ENCODE measurements at regions not wholly inside any gene's neighbourhood (a gene's known extent, or its start where the extent isn't known, plus 50 kb on each side); places are given as distances from the start of the nearest gene placed in this dataset.
"Not testable (repeated sequence)": the region's sequence is repeated elsewhere in the genome, so short reads cannot be mapped to it uniquely, and the experiment has no call there.

DNA sequence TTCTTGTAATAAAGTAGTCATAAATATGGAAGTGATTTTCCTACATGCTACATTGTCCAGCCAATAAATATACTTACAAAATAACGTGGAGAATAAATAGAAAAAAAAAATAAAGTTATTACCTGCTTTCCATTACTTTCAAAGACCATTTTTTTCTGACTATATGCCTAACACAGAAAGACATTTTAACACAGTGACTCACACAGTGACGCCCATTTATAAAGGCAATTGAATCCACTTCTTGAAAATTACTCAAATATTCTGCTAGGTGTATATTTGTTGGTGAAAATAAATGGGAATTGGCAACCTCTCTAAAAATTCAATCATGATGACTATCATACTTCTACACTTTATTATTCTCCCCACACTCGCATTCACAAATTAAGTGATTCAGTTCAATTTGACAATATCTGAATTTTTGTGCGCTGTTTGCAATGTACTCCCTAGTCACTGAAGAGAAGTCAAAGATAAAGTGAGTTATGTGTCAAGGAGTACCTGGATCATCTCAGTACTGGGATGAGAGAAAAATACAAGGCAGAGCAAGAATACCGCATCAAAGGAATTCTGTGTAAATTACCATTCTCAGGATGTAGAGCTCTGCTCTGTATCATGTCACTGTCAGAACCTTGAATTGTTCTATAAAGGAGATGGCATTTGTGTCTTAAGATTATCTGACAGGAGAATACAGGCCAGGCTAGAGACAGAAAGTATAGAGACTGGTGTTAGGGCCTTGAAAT, 642.7 kb downstream of the IPMK start:
- in situ Hi-C loops (cut with HindIII; ENCODE audit: low sequenced_read_pairs) = no loop called here

DNA sequence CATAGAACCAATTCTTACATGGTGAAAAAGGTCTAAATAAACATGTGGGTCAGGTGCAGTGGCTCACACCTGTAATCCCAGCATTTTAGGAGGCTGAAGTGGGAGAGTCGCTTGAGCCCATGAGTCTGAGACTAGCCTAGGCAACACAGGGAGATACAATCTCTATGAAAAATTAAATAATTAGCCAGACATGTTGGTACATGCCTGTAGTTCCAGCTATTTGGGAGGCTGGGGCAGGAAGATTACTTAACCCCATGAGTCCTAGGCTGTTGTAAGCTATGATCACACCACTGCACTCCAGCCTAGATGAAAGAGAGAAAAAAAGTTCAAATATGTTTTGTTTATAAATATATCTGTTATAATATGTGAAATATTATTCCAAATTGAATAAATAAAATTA, 643.6 kb downstream of the IPMK start:
- in situ Hi-C loops (cut with HindIII; ENCODE audit: low sequenced_read_pairs) = no loop called here

DNA sequence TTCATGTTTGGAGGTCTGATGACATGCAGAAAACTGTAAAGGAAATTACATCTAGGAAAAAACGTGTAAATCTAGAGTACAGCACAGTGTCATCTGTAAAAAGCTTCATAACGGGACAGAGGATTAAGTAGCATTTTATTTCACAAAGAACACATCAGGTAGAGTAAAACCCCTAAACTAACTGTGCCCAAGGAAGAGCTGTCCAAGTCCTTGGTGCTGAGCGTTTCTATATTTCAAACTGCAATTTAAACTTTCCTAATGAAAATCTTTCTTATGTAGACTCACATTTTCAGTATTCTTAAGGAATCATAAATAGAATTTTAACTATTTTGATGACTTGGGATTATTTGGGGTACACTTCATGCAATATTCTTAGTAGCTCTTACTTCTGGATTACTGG, 646.2 kb downstream of the IPMK start:
- in situ Hi-C loops (cut with HindIII; ENCODE audit: low sequenced_read_pairs) = no loop called here

DNA sequence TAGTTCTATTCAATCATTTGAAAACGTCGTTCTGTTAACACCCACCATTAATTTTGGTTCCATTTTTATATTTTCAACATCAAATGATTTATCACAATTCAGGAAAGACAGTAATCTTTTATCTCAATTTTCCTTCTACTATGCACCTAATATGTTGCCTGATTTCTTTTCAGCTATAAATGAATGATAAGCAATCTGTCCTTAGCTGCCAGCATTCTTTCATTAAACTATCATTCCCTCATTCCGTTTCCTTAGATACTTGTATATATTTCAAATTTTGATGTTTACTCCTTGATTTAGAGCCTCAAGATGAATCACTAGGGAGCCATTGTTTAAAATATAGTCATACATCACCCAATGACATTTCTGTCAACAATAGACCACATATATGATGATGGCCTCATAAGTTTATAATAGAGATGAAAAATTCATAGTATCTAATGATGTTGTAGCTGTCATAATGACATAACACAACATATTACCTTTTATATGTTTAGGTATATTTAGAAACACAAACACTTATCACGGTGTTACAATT, 661.7 kb downstream of the IPMK start:
- in situ Hi-C loops (cut with HindIII; ENCODE audit: low sequenced_read_pairs) = no loop called here

DNA sequence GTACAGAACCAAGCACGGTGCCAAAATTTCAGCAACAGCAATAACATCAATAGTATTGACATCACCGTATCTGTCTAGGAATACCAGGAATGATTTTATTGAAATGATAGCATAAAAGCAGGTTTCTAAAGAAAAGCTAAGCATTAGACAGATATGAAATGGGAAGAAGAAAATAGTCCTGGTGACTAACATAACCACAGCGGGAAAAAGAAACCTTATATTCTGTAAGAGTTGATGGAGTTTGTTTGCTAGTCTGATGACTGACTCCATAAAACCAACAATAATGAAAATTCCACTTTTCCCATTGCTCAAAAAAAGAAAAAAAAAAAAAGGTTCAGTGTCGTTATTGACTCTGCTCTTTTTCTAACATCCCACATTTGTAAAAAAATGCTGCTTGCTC, 668.3 kb downstream of the IPMK start:
- in situ Hi-C loops (cut with HindIII; ENCODE audit: low sequenced_read_pairs) = no loop called here

DNA sequence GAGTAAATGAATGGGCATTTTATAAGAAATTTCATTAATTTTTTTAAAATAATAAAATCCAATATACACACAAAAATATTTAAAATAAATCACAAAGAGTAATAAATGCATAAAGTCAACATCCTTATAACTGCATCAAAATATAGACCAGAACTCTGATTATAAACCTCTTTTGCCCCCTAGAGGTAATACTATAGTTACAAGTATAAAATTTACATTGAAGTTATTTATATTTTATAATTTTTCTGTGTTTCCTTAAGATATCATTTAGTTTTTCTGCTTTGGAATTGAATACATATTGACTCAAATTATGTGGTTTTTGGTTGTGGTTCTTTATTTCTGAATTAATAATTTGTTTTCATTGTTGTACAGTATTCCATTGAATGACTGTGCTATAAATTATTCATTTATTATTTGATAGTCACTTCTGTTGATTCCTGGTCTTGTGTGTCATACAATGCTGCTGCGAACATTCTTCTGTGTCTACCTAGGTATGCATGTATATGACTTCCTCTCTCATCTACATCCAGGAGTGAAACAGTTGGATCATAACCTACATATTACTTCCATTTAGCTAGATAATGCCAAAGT, 673.6 kb downstream of the IPMK start:
- in situ Hi-C loops (cut with HindIII; ENCODE audit: low sequenced_read_pairs) = no loop called here

DNA sequence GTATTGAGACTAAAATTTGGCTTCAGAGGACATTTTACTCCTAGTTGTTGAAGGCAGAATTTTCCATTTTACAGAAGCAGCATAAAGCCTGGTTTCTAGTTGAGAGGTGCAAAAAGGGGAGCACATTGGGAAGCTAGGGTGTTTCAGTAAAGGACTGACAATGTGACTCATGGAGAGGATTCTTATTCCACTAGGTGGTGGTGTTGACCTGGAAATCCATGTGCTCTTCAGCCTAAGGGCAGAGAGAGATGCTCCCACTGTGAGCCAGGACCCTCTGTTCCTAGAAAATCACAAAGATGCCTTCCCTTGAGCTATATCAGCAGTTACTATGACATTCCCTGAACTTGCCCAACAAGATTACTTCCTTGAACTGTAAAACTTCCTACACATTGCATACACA, 687.8 kb downstream of the IPMK start:
- in situ Hi-C loops (cut with HindIII; ENCODE audit: low sequenced_read_pairs) = no loop called here

DNA sequence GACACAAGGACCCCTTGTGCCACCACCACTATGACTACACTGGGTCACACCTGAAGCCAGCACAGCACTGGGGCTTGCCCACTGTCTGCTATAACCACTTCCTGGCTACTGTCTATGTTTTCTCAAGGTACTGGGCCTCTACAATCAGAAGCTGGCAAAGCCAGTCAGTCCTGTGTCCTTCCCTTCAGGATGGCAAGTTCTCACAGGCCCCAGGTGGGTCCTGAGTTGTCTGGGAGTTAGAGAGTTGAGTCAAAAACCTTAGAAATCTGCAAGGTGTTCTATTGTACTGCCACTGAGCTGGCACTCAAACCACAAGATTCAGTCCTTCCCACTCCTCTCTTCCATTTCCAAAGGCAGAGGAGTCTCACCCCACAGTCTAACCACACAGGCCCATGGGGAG, 705.5 kb downstream of the IPMK start:
- in situ Hi-C loops (cut with HindIII; ENCODE audit: low sequenced_read_pairs) = no loop called here

DNA sequence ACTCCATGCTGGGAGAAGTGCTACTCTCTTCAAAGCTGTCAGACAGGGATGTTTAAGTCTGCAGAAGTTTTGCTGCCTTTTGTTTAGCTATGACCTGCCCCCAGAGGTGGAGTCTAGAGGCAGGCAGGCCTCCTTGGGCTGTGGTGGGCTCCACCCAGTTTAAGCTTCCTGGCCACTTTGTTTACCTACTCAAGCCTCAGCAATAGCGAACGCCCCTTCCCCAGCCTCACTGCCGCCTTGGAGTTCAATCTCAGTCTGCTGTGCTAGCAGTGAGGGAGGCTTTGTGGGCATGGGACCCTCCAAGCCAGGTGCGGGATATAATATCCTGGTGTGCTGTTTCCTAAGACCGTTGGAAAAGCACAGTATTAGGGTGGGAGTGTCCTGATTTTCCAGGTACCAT, 715.9 kb downstream of the IPMK start:
- in situ Hi-C loops (cut with HindIII; ENCODE audit: low sequenced_read_pairs) = not testable (repeated sequence)

DNA sequence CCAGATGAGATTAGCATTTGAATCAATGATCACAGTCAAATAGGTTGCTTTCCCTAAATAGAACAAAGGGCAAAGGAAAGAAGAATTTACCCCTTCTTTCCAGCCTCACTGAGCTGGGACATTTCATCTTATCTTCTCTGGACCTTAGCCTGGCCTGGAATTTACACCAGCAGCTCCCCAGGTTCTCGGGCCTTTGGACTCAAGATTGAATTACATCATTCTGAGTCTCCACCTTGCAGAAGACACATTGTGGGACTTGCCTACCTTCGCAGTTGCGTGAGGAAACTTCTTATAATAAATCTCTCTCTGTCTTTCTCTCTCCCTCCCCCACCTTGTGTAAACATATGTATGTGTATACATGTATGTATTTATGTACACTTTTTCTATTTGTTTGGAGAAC, 732.4 kb downstream of the IPMK start:
- in situ Hi-C loops (cut with HindIII; ENCODE audit: low sequenced_read_pairs) = no loop called here

DNA sequence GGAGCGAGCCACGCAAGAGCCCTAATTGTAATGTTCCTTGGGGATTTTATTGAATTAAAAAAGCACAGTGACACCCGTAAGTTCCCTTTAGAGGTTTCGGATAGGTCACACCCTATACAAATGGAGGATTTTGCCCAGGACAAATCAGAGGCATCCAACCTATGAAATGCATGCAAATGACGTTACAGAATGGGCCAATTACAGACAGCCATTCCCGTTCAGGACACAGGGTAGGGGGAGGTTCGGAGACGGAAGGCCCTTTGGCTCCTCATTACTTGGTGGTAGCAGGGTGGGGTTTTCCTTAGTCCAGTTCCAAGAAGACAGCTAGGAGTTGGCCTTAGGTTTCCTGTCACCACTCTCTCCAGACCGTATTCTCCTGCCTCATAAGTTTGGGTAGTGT, 754.1 kb downstream of the IPMK start:
- in situ Hi-C loops (cut with HindIII; ENCODE audit: low sequenced_read_pairs) = no loop called here

DNA sequence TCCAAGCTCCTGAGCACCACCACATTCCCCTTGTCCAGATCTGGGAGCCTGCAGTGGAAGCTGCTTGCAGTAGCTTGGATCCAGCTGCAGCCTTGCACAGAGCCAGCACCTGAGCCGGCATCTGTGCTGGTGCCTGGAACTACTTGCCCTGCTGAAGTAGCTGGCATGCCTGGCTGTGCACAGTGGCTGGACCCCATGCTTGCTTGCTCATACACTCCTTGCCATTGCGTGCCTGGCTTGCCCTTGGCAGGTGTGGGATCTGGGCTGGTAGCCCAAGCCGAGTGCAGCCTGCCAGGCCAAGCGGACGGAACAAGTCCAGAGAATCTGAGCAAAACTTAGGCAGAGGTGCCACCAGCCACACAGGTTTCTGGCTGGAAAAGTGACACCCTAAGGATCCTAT, 759.9 kb downstream of the IPMK start:
- in situ Hi-C loops (cut with HindIII; ENCODE audit: low sequenced_read_pairs) = no loop called here

DNA sequence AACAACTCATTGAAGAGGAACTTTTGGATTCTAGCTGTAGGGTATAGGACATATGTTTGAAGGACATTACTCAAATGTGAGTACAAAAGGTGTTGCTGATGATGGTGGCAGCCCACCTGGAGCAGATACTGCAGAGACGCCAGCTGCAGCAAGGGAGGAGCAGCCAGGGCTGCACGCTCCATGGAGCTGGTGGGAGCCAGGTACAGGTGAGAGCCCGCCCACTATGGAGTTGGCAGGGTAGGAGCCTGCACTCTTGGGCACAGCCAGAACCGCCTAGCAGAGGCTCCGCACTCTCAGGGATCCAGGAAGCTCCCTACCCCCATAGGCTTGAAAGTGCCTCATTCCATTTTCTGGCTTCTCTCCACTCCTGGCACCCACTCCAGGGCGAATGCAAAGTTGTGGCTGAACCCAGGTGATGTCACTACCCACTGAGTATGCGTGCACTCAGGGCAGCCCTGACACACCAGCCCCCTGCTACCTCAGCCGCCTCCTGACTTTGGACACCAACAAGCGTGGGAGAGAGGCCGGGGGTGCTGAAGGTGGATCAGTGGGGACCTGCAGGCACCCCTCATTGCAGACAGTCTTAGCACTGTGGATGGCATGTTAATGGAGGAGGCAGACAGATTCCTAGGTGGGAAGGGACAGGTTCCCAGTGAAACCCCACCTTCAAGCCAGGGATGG, 761.1 kb downstream of the IPMK start:
- in situ Hi-C loops (cut with HindIII; ENCODE audit: low sequenced_read_pairs) = no loop called here

DNA sequence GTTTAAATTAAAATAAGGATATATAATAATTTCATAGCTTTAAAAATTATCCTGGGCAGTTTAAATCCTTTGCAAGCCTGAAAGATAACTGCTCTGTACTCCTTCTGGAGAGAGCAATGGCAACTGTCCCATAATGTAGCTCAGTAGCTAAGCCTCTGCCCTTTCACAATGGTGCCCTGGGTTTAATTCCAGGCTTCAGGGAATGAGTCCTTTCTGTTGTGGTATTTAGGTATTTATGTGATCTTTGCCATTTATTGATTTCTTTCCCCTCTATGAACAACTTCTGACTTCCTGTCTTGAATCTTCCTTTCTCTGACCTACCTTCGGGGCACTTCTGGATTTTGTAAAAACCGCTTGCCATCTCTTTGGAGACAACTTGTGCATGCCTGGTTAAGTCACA, 773.2 kb downstream of the IPMK start:
- in situ Hi-C loops (cut with HindIII; ENCODE audit: low sequenced_read_pairs) = no loop called here

DNA sequence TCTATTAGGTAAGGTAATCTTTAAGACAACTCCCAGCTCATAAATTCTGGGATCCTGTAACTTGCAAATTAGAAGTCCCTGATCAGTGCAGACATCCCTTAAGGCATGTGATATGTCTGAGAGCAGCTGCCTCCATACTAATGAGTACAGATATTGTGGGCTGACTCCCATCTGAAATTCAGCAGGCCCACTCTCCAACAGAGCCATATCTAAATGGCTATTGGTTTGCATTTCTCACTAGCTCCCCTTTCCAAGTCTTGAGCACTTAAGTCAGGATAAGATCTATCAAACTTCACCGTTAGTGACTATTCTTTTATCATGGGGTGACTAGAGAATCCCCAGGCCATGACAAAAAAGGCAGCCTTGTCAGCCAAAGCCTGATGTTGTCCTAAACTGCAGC, 785.4 kb downstream of the IPMK start:
- in situ Hi-C loops (cut with HindIII; ENCODE audit: low sequenced_read_pairs) = no loop called here

DNA sequence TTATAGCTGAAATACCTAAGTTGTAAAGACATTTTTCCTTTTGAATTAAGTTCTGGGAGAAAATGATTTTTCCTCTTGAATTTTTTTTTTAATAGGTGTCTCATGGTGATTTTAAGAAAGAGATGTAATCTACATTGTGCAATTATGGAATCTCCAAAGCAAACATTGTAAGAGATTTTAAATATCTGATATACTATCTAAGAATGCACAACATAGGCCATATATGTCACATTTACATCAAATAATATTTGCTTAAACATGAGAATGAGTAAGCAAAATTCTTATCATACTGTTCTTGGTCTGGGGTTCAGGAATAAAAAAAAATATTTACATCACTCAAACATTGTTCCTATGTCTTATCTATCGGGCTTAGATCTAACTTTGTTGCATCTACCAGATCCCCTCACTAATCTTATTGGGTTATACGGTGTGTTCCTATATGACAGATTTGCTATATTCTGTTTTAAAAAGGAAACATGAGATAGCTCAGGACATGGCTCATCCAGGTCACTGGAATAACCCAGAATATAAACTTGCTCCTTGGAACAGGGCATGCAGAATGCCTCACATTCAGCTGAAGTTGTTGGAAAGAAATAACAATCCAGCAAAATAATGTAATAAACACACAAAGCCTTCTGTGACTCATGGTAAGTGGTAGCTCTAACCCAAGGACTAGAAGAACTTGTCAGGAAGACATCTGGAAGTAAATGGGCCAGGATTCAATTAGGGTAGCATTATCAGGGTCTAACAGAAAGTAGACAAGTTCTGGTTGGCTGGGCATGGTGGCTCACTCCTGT, 794.7 kb downstream of the IPMK start:
- in situ Hi-C loops (cut with HindIII; ENCODE audit: low sequenced_read_pairs) = no loop called here

DNA sequence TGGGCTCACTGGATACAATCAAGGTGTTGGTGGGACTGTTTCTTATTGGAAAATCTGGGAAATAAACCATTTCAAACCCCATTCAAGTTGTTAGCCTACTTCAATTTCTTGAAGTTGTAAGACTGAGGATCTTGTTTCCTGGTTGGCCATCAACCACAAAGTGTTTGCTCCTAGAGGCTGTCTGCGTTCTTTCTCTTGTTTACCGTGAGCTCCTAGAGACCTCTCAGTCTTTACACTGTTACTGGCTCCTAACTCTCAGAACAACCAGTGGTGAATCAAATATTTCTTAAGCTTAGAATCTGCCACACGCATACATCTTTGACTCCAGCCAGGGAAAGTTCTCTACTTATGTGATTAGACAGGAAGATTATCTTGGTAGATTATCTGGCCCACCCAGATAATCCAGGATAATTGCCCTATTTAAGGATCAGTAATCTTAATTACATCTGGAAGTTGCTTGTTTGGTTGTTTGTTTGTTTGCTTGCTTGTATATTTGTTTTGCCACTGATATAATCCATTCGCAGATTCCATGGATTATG, 798.7 kb downstream of the IPMK start:
- in situ Hi-C loops (cut with HindIII; ENCODE audit: low sequenced_read_pairs) = no loop called here

DNA sequence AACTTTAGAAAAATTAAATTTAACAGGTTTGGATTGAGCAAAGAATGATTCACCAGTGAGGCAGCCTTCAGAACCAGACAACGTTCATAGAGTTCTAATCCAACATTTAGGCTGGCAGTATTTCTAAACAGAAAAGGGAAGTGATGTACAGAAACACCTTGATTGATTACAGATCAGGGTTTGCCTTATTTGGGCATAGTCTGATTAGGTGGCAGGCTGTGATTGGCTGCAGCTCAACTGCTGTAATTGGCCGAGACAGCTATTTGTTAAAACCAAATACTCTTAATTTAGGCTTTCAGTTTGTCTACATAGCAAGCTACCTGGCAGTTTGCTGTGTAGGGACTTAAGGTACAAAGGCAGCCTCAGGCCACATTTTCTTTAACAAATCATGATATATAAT, 802.5 kb downstream of the IPMK start:
- in situ Hi-C loops (cut with HindIII; ENCODE audit: low sequenced_read_pairs) = no loop called here

DNA sequence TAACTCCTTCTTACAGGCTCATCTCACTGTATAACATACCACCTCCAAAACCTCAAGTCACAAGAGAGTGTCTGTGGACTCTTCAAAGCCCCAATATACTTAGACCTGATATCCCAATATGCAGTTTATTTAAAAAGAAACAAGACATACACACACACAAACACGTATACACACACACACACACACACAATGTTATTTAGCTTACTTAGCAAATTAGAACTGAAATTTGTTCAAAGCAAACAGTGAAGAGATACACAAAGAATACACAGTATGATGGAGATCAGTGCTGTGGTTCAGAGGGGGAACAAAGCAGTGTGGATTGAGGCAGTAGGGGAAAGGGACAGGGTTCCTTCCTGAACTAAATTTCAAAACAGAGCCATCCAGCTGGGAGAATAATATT, 807.2 kb downstream of the IPMK start:
- in situ Hi-C loops (cut with HindIII; ENCODE audit: low sequenced_read_pairs) = no loop called here

DNA sequence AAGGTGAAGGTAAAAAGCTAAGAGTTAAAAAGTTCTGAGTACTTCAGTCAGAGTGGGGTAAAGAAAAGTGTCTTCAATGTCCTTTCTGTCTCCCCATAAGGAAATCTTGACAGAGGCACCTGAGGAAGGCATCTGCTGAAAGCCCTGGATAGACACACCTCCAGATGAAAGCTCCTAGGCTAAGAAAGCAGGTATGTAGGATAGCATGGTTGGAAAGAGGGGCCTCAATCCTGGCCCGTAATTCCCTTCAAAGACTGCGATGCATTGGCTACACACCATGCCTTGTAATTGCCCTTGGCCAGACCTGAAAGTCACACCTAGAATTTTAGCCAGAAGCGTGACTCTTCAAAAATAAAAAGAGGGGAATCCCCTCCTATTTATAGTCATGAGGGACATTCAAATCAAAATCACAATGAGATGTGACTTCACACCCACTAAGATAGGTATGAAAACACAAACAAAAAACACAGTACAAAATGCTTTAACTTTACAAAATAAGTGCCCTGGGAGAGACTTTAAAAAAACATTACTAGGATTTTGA, 809.7 kb downstream of the IPMK start:
- in situ Hi-C loops (cut with HindIII; ENCODE audit: low sequenced_read_pairs) = no loop called here

DNA sequence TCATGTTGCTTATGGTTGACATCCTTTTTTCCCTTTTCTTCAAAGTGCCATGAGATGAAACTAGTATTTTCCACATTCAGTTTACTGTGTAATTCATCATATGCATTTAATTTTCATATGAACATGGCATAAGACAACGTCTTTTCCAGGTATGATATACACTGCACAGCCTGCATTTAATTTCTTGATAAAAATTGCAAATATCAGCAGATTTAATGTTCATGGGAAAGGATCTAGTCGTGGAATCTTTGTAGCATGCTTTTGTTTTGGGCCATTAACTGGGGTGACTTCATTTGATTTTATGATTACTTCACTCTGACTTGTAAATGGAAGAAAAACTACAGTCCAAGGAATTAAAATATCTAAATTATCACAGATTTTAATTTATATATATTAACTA, 837.3 kb downstream of the IPMK start:
- in situ Hi-C loops (cut with HindIII; ENCODE audit: low sequenced_read_pairs) = no loop called here
